OCI-LY1 (cell line): ENCODE measurements at regions not wholly inside any gene's neighbourhood (a gene's known extent, or its start where the extent isn't known, plus 50 kb on each side); places are given as distances from the start of the nearest gene placed in this dataset.

Source experiments
- CTCF ChIP-seq: fragments of 200-600 bp; sonication (generic), shearing (Covaris generic); IDR thresholded peaks from 2 replicates; pipeline ENCODE4 v1.5.1; 2017; ENCODE audit warnings: mild to moderate bottlenecking, antibody characterized with exemption, low read length, moderate library complexity, mixed read lengths
- EZH2 ChIP-seq: fragments of 200-600 bp; sonication (generic), shearing (Covaris generic); IDR thresholded peaks from 2 replicates; pipeline ENCODE4 v1.8.0; 2017; ENCODE audit warnings: borderline replicate concordance, mixed run types, mild to moderate bottlenecking, antibody characterized with exemption, low read length, moderate library complexity, mixed read lengths

DNA sequence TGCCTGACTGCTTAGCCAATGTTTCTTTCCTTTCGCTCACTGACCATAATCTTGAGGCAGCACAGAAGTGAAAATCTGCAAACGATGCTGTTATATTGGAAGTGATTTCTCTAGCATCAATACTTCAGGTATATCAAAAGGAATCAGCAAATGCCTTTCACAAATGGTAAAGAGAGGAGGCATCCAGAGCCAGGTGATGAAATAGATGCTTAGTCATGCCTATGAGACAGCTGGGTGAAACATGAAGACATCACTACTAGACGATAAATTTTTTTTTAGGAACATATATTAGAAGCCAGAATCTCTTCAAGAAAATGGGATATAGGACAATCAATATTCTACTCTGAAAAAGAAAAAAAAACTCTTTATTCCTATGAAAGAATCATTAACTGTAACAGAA is 249.2 kb upstream of the SLC39A10 start:
- TF ChIP-seq CTCF, result no peak
- no peak for TF ChIP-seq EZH2
